H9 (cell line): ENCODE measurements at regions not wholly inside any gene's neighbourhood (a gene's known extent, or its start where the extent isn't known, plus 50 kb on each side); places are given as distances from the start of the nearest gene placed in this dataset.

ENCODE experiments used
- DNase-seq: peaks from one replicate; pipeline ENCODE4 v3.0.0-alpha.2; 2017
- H2AFZ ChIP-seq: one replicate; pipeline ENCODE4 v1.6.1; 2013; ENCODE audit warnings: mild to moderate bottlenecking, low read length, control low read depth, moderate library complexity
- H2AK5ac ChIP-seq: 2 replicates; pipeline ENCODE4 v1.6.1; 2013; ENCODE audit warnings: low read length, control low read depth, mixed read lengths; ENCODE audit not compliant: insufficient read length
- H2BK120ac ChIP-seq: one replicate; pipeline ENCODE4 v1.6.1; 2013; ENCODE audit warnings: low read depth, mild to moderate bottlenecking, low read length, control low read depth, inconsistent platforms; ENCODE audit not compliant: poor library complexity, severe bottlenecking
- H2BK12ac ChIP-seq: 2 replicates; pipeline ENCODE4 v1.6.1; 2013; ENCODE audit warnings: low read length, control low read depth, mixed read lengths, low read depth; ENCODE audit not compliant: insufficient read length
- H2BK15ac ChIP-seq: 2 replicates; pipeline ENCODE4 v1.6.1; 2013; ENCODE audit warnings: low read depth, low read length, control low read depth
- H2BK20ac ChIP-seq: one replicate; pipeline ENCODE4 v1.6.1; 2013; ENCODE audit warnings: low read depth, mild to moderate bottlenecking, low read length, control low read depth, inconsistent platforms; ENCODE audit not compliant: poor library complexity, severe bottlenecking
- H2BK5ac ChIP-seq: 2 replicates; pipeline ENCODE4 v1.6.1; 2013; ENCODE audit warnings: low read length, control low read depth, mixed read lengths; ENCODE audit not compliant: insufficient read length
- H3K14ac ChIP-seq: 2 replicates; pipeline ENCODE4 v1.6.1; 2013; ENCODE audit warnings: low read length, control low read depth; ENCODE audit not compliant: insufficient read depth
- H3K18ac ChIP-seq: 2 replicates; pipeline ENCODE4 v1.6.1; 2013; ENCODE audit warnings: low read depth, mild to moderate bottlenecking, mixed read lengths, low read length, control low read depth; ENCODE audit not compliant: insufficient read length
- H3K23ac ChIP-seq: 2 replicates; pipeline ENCODE4 v1.6.1; 2013; ENCODE audit warnings: low read length, control low read depth, mixed read lengths, low read depth; ENCODE audit not compliant: insufficient read length
- H3K23me2 ChIP-seq: 2 replicates; pipeline ENCODE4 v1.6.1; 2013; ENCODE audit warnings: low read depth, mild to moderate bottlenecking, mixed read lengths, low read length, control low read depth; ENCODE audit not compliant: insufficient read length, poor library complexity, severe bottlenecking
- H3K27ac ChIP-seq: 2 replicates; pipeline ENCODE4 v1.5.1; 2013; ENCODE audit warnings: low read length, control low read depth, mixed read lengths, low read depth; ENCODE audit not compliant: insufficient read length
- H3K27me3 ChIP-seq: 2 replicates; pipeline ENCODE4 v1.6.1; 2013; ENCODE audit warnings: low read length, control low read depth, inconsistent platforms; ENCODE audit not compliant: insufficient read depth
- H3K4ac ChIP-seq: 2 replicates; pipeline ENCODE4 v1.6.1; 2013; ENCODE audit warnings: low read depth, mild to moderate bottlenecking, control low read depth, inconsistent platforms, low read length, moderate library complexity
- H3K4me1 ChIP-seq: 2 replicates; pipeline ENCODE4 v1.6.1; 2013; ENCODE audit warnings: low read length, control low read depth, inconsistent platforms; ENCODE audit not compliant: insufficient read depth
- H3K4me2 ChIP-seq: 2 replicates; pipeline ENCODE4 v1.6.1; 2013; ENCODE audit warnings: low read length, control low read depth, mixed read lengths; ENCODE audit not compliant: insufficient read length, insufficient read depth
- H3K56ac ChIP-seq: 2 replicates; pipeline ENCODE4 v1.6.1; 2013; ENCODE audit warnings: low read depth, mild to moderate bottlenecking, mixed read lengths, low read length, control low read depth; ENCODE audit not compliant: insufficient read length
- H3K79me1 ChIP-seq: 2 replicates; pipeline ENCODE4 v1.6.1; 2013; ENCODE audit warnings: low read depth, mild to moderate bottlenecking, moderate library complexity, low read length, control low read depth, inconsistent platforms; ENCODE audit not compliant: insufficient read depth, poor library complexity, severe bottlenecking
- H3K79me2 ChIP-seq: 2 replicates; pipeline ENCODE4 v1.6.1; 2013; ENCODE audit warnings: low read length, control low read depth, inconsistent platforms; ENCODE audit not compliant: insufficient read depth
- H3K9ac ChIP-seq: 2 replicates; pipeline ENCODE4 v1.6.1; 2013; ENCODE audit warnings: low read length, control low read depth, mixed read lengths; ENCODE audit not compliant: insufficient read length; ENCODE audit errors: extremely low read depth
- H3K9me3 ChIP-seq: one replicate; pipeline ENCODE4 v1.6.1; 2013; ENCODE audit warnings: low read depth, low read length, inconsistent platforms; ENCODE audit not compliant: control insufficient read depth
- H3T11ph ChIP-seq: one replicate; pipeline ENCODE4 v1.6.1; 2013; ENCODE audit warnings: mild to moderate bottlenecking, low read length, control low read depth, inconsistent platforms
- H4K20me1 ChIP-seq: one replicate; pipeline ENCODE4 v1.6.1; 2013; ENCODE audit not compliant: control insufficient read depth, insufficient read length, insufficient read depth
- H4K5ac ChIP-seq: 2 replicates; pipeline ENCODE4 v1.6.1; 2013; ENCODE audit warnings: low read depth, mild to moderate bottlenecking, mixed read lengths, low read length, control low read depth; ENCODE audit not compliant: insufficient read length
- H4K8ac ChIP-seq: replicated peaks from 2 replicates; pipeline ENCODE4 v1.6.1; 2013; ENCODE audit warnings: low read length, control low read depth, mixed read lengths, low read depth; ENCODE audit not compliant: insufficient read length
- H4K91ac ChIP-seq: 2 replicates; pipeline ENCODE4 v1.6.1; 2013; ENCODE audit warnings: low read depth, mild to moderate bottlenecking, moderate library complexity, mixed read lengths, low read length, control low read depth; ENCODE audit not compliant: insufficient read length
- H3K27ac Mint-ChIP-seq, 3 experiments: 2 replicates in 2 of 3; 3 replicates in 1 of 3; pipeline ENCODE4 v1.8.0; 2020 to 2021; ENCODE audit warnings: mixed read lengths in 3 of 3, mild to moderate bottlenecking in 1 of 3, moderate library complexity in 1 of 3
- H3K27me3 Mint-ChIP-seq: 2 replicates; pipeline ENCODE4 v1.8.0; 2021; ENCODE audit warnings: low read depth, mild to moderate bottlenecking, moderate library complexity, mixed read lengths
- H3K36me3 Mint-ChIP-seq, 3 experiments: 2 replicates in 2 of 3; 3 replicates in 1 of 3; pipeline ENCODE4 v1.8.0; 2020 to 2021; ENCODE audit warnings: low read depth in 3 of 3, mixed read lengths in 3 of 3; ENCODE audit not compliant: insufficient read depth in 1 of 3
- H3K4me1 Mint-ChIP-seq, 2 experiments: 2 replicates each; pipeline ENCODE4 v1.8.0; 2020; ENCODE audit warnings: mixed read lengths in 2 of 2
- H3K4me3 Mint-ChIP-seq, 2 experiments: 2 replicates in 1 of 2; 3 replicates in 1 of 2; pipeline ENCODE4 v1.8.0; 2020 to 2021; ENCODE audit warnings: mild to moderate bottlenecking in 2 of 2, mixed read lengths in 2 of 2, moderate library complexity in 1 of 2
- H3K9me3 Mint-ChIP-seq, 2 experiments: 2 replicates in 1 of 2; 3 replicates in 1 of 2; pipeline ENCODE4 v1.8.0; 2020; ENCODE audit warnings: mild to moderate bottlenecking in 2 of 2, mixed read lengths in 2 of 2, moderate library complexity in 1 of 2
- CTCF ChIP-seq: fragments of 200-600 bp; sonication (generic); conservative IDR thresholded peaks from 3 replicates; pipeline ENCODE4 v1.8.0; 2021; ENCODE audit warnings: antibody characterized with exemption, mild to moderate bottlenecking
- WGBS: extraction: QIAGEN DNeasy Blood & Tissue Kit; methylation state at CpG from one replicate; pipeline ENCODE4 v1.1.7; 2013; ENCODE audit warnings: missing lambda C conversion rate, low lambda C conversion rate, mixed read lengths; ENCODE audit not compliant: insufficient read length; ENCODE audit errors: extremely low coverage; 5-methylcytosine and 5-hydroxymethylcytosine counted together

DNA sequence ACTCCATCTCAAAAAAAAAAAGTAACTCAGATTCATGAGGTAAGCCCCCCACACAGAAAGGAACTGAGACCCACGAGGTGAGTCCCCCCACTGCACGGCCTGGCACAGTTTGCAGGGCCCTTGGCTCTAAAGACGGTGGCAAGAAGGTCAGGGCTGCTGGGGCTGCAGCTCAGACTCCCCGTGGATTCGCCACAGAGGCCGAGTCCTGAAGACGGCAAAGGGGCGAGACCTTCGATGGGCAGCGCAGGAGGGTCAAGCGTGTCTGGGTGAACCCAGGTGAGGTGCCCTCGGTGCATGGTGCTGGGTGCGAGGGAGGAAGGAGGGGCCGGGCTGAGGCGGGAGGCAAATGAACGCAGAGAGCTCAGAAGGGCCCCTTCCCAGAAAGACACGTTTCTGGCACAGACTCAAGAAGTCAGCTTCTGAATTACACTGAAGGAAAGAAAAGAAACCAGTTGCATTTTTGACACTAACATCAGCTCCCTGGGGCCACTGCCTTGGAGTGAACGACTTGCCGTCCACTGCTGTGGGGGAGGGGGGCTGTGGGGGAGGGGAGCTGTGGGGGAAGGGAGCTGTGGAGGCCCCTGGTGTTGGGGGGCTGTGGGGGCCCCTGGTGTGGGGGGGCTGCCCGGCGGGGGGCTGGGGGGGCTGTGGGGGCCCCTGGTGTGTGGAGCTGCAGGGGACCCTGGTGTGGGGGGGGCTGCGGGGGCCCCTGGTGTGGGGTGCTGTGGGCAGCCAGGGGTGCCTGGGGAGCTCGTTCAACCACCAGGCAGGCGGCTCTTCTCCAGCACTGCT lies 69.8 kb upstream of the METRNL start:
- no peaks in the 10 kb centered on the region for H4K20me1 ChIP-seq
- no peak overlapping the region for H2BK12ac ChIP-seq
- no peak overlapping the region for H4K91ac ChIP-seq
- no peak overlapping the region for H3K4me2 ChIP-seq
- TF ChIP-seq CTCF: no peak
- H4K8ac ChIP-seq: no peak overlapping the region
- H3K79me1 ChIP-seq: no peaks in the 10 kb centered on the region
- no peak overlapping the region for H3K4me3 Mint-ChIP-seq
- peak overlapping the region in 2 of 3 experiments; percentile 24 to 78; a peak in 1 of 7 replicates for H3K27ac Mint-ChIP-seq
- no peak overlapping the region for H3K23ac ChIP-seq
- no peak for DNase-seq
- H2BK15ac ChIP-seq: no peak overlapping the region
- H3K36me3 Mint-ChIP-seq: peaks cover 12 to 20% (median 12%) of the 10 kb centered on the region in 3 experiments
- H3K27ac ChIP-seq: no peak overlapping the region
- no peak overlapping the region for H2BK120ac ChIP-seq
- H2BK20ac ChIP-seq: no peak overlapping the region
- H3K27me3 ChIP-seq: no peaks in the 10 kb centered on the region
- no CpG with 5 or more reads among the region's 24 CpGs for WGBS
- H3K56ac ChIP-seq: no peak overlapping the region
- H4K5ac ChIP-seq: no peak overlapping the region
- no peaks in the 10 kb centered on the region; the same call in 1 of the 2 replicates for H3K4me1 ChIP-seq
- H3K4ac ChIP-seq: no peak overlapping the region
- H3K27me3 Mint-ChIP-seq: no peaks in the 10 kb centered on the region
- no peak overlapping the region for H3K9ac ChIP-seq
- no peaks in the 10 kb centered on the region for H3K79me2 ChIP-seq
- no peak overlapping the region for H3K18ac ChIP-seq
- no peak overlapping the region for H2BK5ac ChIP-seq
- peaks cover 5% of the 10 kb centered on the region in 2 experiments; a peak in 3 of 5 replicates for H3K9me3 Mint-ChIP-seq
- peaks cover 4 to 17% of the 10 kb centered on the region in 2 experiments for H3K4me1 Mint-ChIP-seq
- H3K23me2 ChIP-seq: no peaks in the 10 kb centered on the region
- H3K9me3 ChIP-seq: no peaks in the 10 kb centered on the region
- H3K14ac ChIP-seq: no peak overlapping the region
- no peak overlapping the region for H3T11ph ChIP-seq
- no peak overlapping the region for H2AFZ ChIP-seq
- H2AK5ac ChIP-seq: no peak overlapping the region
